ENCODE measurements at regions not wholly inside any gene's neighbourhood (a gene's known extent, or its start where the extent isn't known, plus 50 kb on each side); places are given as distances from the start of the nearest gene placed in this dataset.

- Histone ChIP-seq H3K36me3 (replicated peaks in 1 of 2; ENCODE audit: insufficient read depth in 1 of 2, low read depth in 2 of 2) (no peaks in the 10 kb centered on the region), H3K4me3 (no peak overlapping the region), H3K4me1 (no peaks in the 10 kb centered on the region), H3K9me3 (peaks cover 0 to 4% (median 0%) of the 10 kb centered on the region in 3 donors), H3K27me3 (no peaks in the 10 kb centered on the region), H3K27ac (no peak overlapping the region)
- 59 to 78% methylated on average over 2 of the region's 2 CpGs for WGBS, 2 donors
- intact Hi-C loops (cut with DNase I), result no loop called here
- ATAC-seq (no peak), DNase-seq (no peak)
- TF ChIP-seq CTCF (IDR thresholded peaks at IDR 0.05), result no peak
- TF ChIP-seq POLR2A (IDR thresholded peaks at IDR 0.05), result no peak
Measured at GRCh38 chr2:12087175-12087574, 340.7 kb downstream of the LPIN1 start.

GRCh38 chr2:12087671-12088380 lies 341.4 kb downstream of the LPIN1 start:
- intact Hi-C loops (cut with DNase I), result no loop called here
- DNase-seq, result no peak
- no peak for ATAC-seq
- 92 to 96% methylated on average over 1 of the region's 1 CpG for WGBS, 2 donors
- Histone ChIP-seq H3K4me1 (no peaks in the 10 kb centered on the region), H3K27ac (no peak overlapping the region), H3K4me3 (no peak overlapping the region), H3K9me3 (peaks cover 0 to 4% (median 0%) of the 10 kb centered on the region in 3 donors), H3K36me3 (replicated peaks in 1 of 2; ENCODE audit: insufficient read depth in 1 of 2, low read depth in 2 of 2) (no peaks in the 10 kb centered on the region), H3K27me3 (no peaks in the 10 kb centered on the region)
- TF ChIP-seq POLR2A (IDR thresholded peaks at IDR 0.05) (no peak), CTCF (IDR thresholded peaks at IDR 0.05) (no peak)

- DNase-seq (no peak), ATAC-seq (no peak)
- Histone ChIP-seq H3K27me3 (no peaks in the 10 kb centered on the region), H3K9me3 (peaks cover 0 to 4% (median 0%) of the 10 kb centered on the region in 3 donors), H3K27ac (no peak overlapping the region), H3K36me3 (replicated peaks in 1 of 2; ENCODE audit: insufficient read depth in 1 of 2, low read depth in 2 of 2) (no peaks in the 10 kb centered on the region), H3K4me1 (no peaks in the 10 kb centered on the region), H3K4me3 (no peak overlapping the region)
- WGBS, 2 donors, result 41 to 59% methylated on average over 1 of the region's 1 CpG
- intact Hi-C loops (cut with DNase I), result no loop called here
- TF ChIP-seq POLR2A (IDR thresholded peaks at IDR 0.05) (no peak), CTCF (IDR thresholded peaks at IDR 0.05) (no peak)
Measured at GRCh38 chr2:12089001-12089400, 342.6 kb downstream of the LPIN1 start.

DNA sequence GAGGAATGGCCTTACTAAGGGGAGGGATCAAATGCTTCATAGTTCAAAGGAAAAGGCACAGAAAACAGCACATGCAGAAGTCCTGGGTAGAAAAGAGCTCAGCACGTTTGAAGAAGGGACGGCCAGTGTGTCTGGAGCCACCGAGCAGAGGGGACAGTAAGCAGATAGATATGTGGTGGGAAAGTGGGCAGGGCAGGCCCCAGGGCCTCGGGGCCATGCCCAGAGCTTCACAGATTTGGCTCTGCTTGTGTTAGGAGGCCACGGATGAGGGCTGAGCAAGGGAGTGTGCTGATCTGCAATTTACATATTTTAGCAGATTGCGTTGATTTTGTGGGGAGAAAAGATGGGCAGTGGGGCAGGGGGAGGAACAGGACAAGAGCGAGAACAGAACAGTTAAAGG lies 343.1 kb downstream of the LPIN1 start:
- Histone ChIP-seq H3K27me3 (no peaks in the 10 kb centered on the region), H3K9me3 (peaks cover 0 to 4% (median 0%) of the 10 kb centered on the region in 3 donors), H3K4me3 (no peak overlapping the region), H3K27ac (no peak overlapping the region), H3K4me1 (no peaks in the 10 kb centered on the region), H3K36me3 (replicated peaks in 1 of 2; ENCODE audit: insufficient read depth in 1 of 2, low read depth in 2 of 2) (no peaks in the 10 kb centered on the region)
- ATAC-seq, result no peak
- no peak for DNase-seq
- 70 to 75% methylated on average over 7 of the region's 7 CpGs for WGBS, 2 donors
- TF ChIP-seq POLR2A (IDR thresholded peaks at IDR 0.05) (no peak), CTCF (IDR thresholded peaks at IDR 0.05) (no peak)
- intact Hi-C loops (cut with DNase I), result no loop called here

GRCh38 chr2:12090072-12090471 lies 343.6 kb downstream of the LPIN1 start:
- Histone ChIP-seq H3K27me3 (no peaks in the 10 kb centered on the region), H3K4me3 (no peak overlapping the region), H3K36me3 (replicated peaks in 1 of 2; ENCODE audit: insufficient read depth in 1 of 2, low read depth in 2 of 2) (no peaks in the 10 kb centered on the region), H3K4me1 (no peaks in the 10 kb centered on the region), H3K27ac (no peak overlapping the region), H3K9me3 (peaks cover 0 to 4% (median 0%) of the 10 kb centered on the region in 3 donors)
- DNase-seq (no peak), ATAC-seq (no peak)
- intact Hi-C loops (cut with DNase I), result no loop called here
- TF ChIP-seq POLR2A (IDR thresholded peaks at IDR 0.05) (no peak), CTCF (IDR thresholded peaks at IDR 0.05) (no peak)
- WGBS, 2 donors, result 88% methylated on average over 3 of the region's 3 CpGs
